PC-9 (cell line): ENCODE measurements at regions not wholly inside any gene's neighbourhood (a gene's known extent, or its start where the extent isn't known, plus 50 kb on each side); places are given as distances from the start of the nearest gene placed in this dataset.
"Not testable (repeated sequence)": the region's sequence is repeated elsewhere in the genome, so short reads cannot be mapped to it uniquely, and the experiment has no call there.

Experiments used
- BruUV-seq: library from RNA; stranded (reverse); fragments of 400-500 nt; replicated peaks from 2 replicates; lab custom pipeline; 2021; lab: Mats Ljungman, UMichigan
- CTCF ChIA-PET: fragments of 300-600 bp; sonication (Branson Sonifier 250); formaldehyde crosslinking; loops from one replicate; lab custom pipeline; 2022; ENCODE audit warnings: antibody characterized with exemption; lab: Charles Lee
- POLR2A ChIA-PET: fragments of 300-600 bp; sonication (Branson Sonifier 250); formaldehyde crosslinking; loops from one replicate; lab custom pipeline; 2022; ENCODE audit warnings: antibody characterized with exemption; ENCODE audit not compliant: unreplicated experiment; lab: Charles Lee
- DNase-seq, 2 experiments: peaks; one replicate each; pipeline versions ENCODE4 v3.0.0 to v3.0.0-alpha.2; 2015 to 2022; ENCODE audit warnings: mixed read lengths in 1 of 2
- H2AFZ ChIP-seq: fragments of 200-600 bp; sonication (generic); 2 replicates; pipeline ENCODE4 v1.8.1; 2017; ENCODE audit warnings: antibody characterized with exemption
- H3F3A ChIP-seq: fragments of 200-600 bp; sonication (generic); 2 replicates; pipeline ENCODE4 v1.8.1; 2017; ENCODE audit warnings: antibody characterized with exemption, mild to moderate bottlenecking, low read depth; ENCODE audit not compliant: insufficient read depth
- H3K27ac ChIP-seq: fragments of 200-600 bp; sonication (generic); 2 replicates; pipeline ENCODE4 v1.6.1; 2016; ENCODE audit warnings: mixed run types
- H3K27me3 ChIP-seq: fragments of 200-600 bp; sonication (generic); 2 replicates; pipeline ENCODE4 v1.6.1; 2016; ENCODE audit warnings: low read depth, mixed run types; ENCODE audit not compliant: insufficient read depth
- H3K36me3 ChIP-seq: fragments of 200-600 bp; sonication (generic); 2 replicates; pipeline ENCODE4 v1.6.1; 2016; ENCODE audit warnings: low read depth, mixed run types
- H3K4me1 ChIP-seq: fragments of 200-600 bp; sonication (generic); replicated peaks from 2 replicates; pipeline ENCODE4 v1.6.1; 2016; ENCODE audit warnings: mixed run types; ENCODE audit not compliant: insufficient read depth
- H3K4me2 ChIP-seq: fragments of 200-600 bp; sonication (generic); 2 replicates; pipeline ENCODE4 v1.6.1; 2017; ENCODE audit warnings: mixed run types
- H3K4me3 ChIP-seq: fragments of 200-600 bp; sonication (generic); 2 replicates; pipeline ENCODE4 v1.6.1; 2016; ENCODE audit warnings: mixed run types
- H3K79me2 ChIP-seq: fragments of 200-600 bp; sonication (generic); 2 replicates; pipeline ENCODE4 v1.6.1; 2017; ENCODE audit warnings: low read depth, mixed run types
- H3K9me2 ChIP-seq: fragments of 200-600 bp; sonication (generic); 2 replicates; pipeline ENCODE4 v1.8.1; 2017; ENCODE audit warnings: mild to moderate bottlenecking; ENCODE audit not compliant: insufficient read depth
- H3K9me3 ChIP-seq: fragments of 200-600 bp; sonication (generic); 2 replicates; pipeline ENCODE4 v1.8.1; 2016; ENCODE audit warnings: low read depth; ENCODE audit not compliant: insufficient read depth
- H4K20me1 ChIP-seq: fragments of 200-600 bp; sonication (generic); 2 replicates; pipeline ENCODE4 v1.8.1; 2017; ENCODE audit not compliant: insufficient read depth
- EZH2 ChIP-seq: fragments of 200-600 bp; sonication (generic); IDR thresholded peaks from 2 replicates; pipeline ENCODE4 v1.8.0; 2017; ENCODE audit warnings: antibody characterized with exemption, low read depth
- intact Hi-C: fragments of 100-400 bp; cut with micrococcal nuclease; formaldehyde crosslinking; loops from one replicate; pipeline ENCODE4 v1.10.0; 2022; ENCODE audit not compliant: unreplicated experiment
- TF ChIP-seq, protein P1 (sequence below): fragments of 200-600 bp; sonication (generic); conservative IDR thresholded peaks from 2 replicates; pipeline ENCODE4 v1.6.1; 2017; ENCODE audit warnings: mixed run types, antibody characterized with exemption, mild to moderate bottlenecking, moderate library complexity

DNA sequence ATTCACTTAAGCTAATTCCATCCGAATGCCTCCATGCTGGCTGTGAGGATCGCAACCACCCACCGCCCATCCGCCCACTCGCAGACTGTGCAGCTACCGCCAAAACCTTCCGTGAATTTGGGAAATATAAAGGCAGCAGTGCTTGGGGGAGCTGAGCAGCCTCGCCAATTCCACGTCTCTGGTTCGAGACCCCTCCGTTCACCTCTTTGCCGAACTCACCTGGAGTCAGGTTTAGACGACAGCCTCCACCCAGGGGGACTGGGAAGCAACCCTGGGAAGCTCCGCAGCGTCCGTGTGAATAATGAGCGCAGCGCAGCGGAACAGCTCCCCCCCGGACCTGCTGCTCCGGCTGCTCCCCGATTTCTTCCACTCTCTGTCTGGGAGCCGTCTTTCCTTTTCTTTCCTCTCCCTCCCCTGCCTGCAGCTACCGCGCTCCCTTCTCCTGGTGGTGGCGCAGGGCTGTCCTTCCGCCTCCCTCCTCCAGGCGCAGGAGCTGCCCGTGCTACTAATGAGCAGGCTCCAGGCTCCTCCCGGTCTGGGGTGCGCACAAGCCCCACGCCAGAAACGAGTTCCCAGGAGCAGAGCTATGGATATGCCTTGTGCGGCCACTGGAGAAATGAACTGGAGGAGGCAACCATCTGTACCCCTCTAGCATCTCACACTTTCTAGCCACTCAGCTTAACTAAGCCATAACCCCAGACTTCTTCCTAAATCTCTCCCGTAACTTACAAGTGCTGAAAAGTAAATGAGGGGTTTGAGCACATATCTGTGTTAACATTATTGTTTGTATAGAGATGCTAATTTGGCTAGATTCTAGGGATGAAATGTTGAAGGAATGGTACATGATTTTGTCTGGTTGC, 107.3 kb downstream of the XKR3 start:
- no peaks in the 10 kb centered on the region for H4K20me1 ChIP-seq
- intact Hi-C loops, result no loop called here
- no peak overlapping the region for H3K4me3 ChIP-seq

DNA sequence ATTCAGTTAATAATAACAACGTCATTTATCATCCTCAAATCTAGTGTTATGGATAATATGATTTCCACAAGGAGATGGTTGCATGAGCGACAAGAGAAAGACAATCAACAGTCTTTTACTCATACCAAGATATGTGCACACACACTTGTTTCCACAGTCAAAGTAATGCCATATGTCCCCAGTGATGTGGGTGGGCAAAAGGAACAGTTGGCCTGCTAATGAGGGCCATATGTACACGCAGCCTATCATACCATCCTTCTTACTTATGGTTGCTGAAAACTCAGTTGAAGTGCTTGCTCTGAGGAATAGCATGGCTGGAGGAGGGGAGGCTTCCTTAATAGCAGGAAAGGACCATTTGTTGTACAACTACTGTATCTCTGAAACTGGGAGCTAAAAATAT, 110.6 kb downstream of the XKR3 start:
- H4K20me1 ChIP-seq, H3K4me3 ChIP-seq, intact Hi-C loops, H3F3A ChIP-seq, BruUV-seq, H3K9me2 ChIP-seq, H3K79me2 ChIP-seq, H3K36me3 ChIP-seq, H3K27ac ChIP-seq, H3K4me2 ChIP-seq, DNase-seq, H3K27me3 ChIP-seq, H3K9me3 ChIP-seq, POLR2A ChIA-PET, H2AFZ ChIP-seq, H3K4me1 ChIP-seq: not testable (repeated sequence)
- CTCF ChIA-PET, result interaction anchor here (0.7 kb wide), 1 partner anchor 344 kb away, joined by 3 read pairs; no protein-coding TSS in a partner anchor

More for the DNA sequence above, 107.3 kb downstream of the XKR3 start:
- Histone ChIP-seq H2AFZ (no peak overlapping the region), H3K4me2 (no peak overlapping the region), H3K36me3 (no peaks in the 10 kb centered on the region), H3K27ac (no peak overlapping the region), H3F3A (no peaks in the 10 kb centered on the region), H3K79me2 (no peaks in the 10 kb centered on the region), H3K4me1 (no peaks in the 10 kb centered on the region), H3K9me3 (no peaks in the 10 kb centered on the region), H3K9me2 (no peaks in the 10 kb centered on the region), H3K27me3 (no peaks in the 10 kb centered on the region)
- POLR2A ChIA-PET, result no interaction called here
- CTCF ChIA-PET, result no interaction called here
- TF ChIP-seq, protein P1, sequence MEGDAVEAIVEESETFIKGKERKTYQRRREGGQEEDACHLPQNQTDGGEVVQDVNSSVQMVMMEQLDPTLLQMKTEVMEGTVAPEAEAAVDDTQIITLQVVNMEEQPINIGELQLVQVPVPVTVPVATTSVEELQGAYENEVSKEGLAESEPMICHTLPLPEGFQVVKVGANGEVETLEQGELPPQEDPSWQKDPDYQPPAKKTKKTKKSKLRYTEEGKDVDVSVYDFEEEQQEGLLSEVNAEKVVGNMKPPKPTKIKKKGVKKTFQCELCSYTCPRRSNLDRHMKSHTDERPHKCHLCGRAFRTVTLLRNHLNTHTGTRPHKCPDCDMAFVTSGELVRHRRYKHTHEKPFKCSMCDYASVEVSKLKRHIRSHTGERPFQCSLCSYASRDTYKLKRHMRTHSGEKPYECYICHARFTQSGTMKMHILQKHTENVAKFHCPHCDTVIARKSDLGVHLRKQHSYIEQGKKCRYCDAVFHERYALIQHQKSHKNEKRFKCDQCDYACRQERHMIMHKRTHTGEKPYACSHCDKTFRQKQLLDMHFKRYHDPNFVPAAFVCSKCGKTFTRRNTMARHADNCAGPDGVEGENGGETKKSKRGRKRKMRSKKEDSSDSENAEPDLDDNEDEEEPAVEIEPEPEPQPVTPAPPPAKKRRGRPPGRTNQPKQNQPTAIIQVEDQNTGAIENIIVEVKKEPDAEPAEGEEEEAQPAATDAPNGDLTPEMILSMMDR, result no peak
- TF ChIP-seq EZH2, result no peak
- no peak for DNase-seq
- no TSS peak for BruUV-seq

DNA sequence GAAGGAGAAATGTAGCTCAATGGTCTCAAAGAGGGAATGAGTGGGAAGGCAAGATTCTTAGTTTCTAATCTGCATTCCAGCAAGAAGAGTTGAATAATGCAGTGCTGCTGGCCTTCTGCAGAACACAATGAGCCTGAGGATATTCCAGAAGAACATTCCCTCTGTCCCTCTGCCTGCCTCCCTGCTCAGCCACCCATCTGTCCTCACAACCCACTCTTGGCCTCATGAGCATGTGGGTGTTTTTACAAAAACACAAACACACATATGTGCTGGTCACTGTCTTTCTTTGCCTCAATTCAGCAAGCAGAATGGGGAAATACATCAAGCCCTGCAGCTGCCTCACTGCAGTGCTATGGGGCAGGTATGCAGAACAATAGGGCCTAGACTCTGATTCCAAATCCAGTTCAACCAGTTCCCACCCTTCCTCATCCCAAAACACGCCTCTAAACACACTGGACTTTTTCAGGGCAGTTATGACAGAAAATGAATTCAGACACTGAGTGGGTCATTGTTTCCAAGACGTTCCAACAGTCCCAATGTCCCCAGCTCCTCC, 109.8 kb upstream of the CCT8L2 start:
- H3K9me3 ChIP-seq, H4K20me1 ChIP-seq, H2AFZ ChIP-seq, H3K27ac ChIP-seq, H3K27me3 ChIP-seq, BruUV-seq, POLR2A ChIA-PET, DNase-seq, CTCF ChIA-PET, H3K4me2 ChIP-seq, H3K79me2 ChIP-seq, H3K9me2 ChIP-seq, H3K4me3 ChIP-seq, H3K36me3 ChIP-seq, H3F3A ChIP-seq, H3K4me1 ChIP-seq, intact Hi-C loops: not testable (repeated sequence)

DNA sequence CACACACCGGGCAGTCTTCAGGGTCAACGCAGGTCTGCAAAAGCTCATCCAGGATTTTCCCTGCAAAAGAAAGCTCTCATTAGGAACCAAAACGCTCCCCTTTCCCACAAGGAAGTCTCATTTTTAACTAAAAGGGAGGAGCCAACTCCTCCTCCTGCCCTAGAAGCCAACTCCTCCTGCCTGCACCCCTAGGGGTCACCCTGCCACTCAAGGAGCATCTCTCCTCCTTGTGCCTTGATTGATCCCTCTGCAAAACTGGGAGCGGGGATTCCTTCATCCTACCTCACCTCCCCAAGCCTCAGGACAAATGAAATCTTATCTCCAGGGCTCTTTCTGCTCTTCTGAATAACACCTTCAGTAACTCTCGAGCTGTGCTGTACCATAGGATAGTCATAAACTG, 107.8 kb upstream of the CCT8L2 start:
- H3K27me3 ChIP-seq, DNase-seq, H3F3A ChIP-seq, H3K27ac ChIP-seq, H4K20me1 ChIP-seq, H3K4me1 ChIP-seq, H3K36me3 ChIP-seq, H3K4me3 ChIP-seq, CTCF ChIA-PET, H3K9me3 ChIP-seq, POLR2A ChIA-PET, H2AFZ ChIP-seq, H3K9me2 ChIP-seq, intact Hi-C loops, BruUV-seq, H3K4me2 ChIP-seq, H3K79me2 ChIP-seq: not testable (repeated sequence)
